NCI-H1694 (cell line): ENCODE measurements at regions not wholly inside any gene's neighbourhood (a gene's known extent, or its start where the extent isn't known, plus 50 kb on each side); places are given as distances from the start of the nearest gene placed in this dataset.
"Not testable (repeated sequence)": the region's sequence is repeated elsewhere in the genome, so short reads cannot be mapped to it uniquely, and the experiment has no call there.

Experiments used
- DNase-seq: peaks from one replicate; lab custom pipeline; 2025; lab: John Stamatoyannopoulos, UW

- not testable (repeated sequence) for DNase-seq
These were observed 295.8 kb downstream of the PTGER3 start for GRCh38 chr1:70751676-70752287.

GRCh38 chr1:70754701-70755100 lies 292.9 kb downstream of the PTGER3 start:
- DNase-seq = no peak

GRCh38 chr1:70760154-70760553 lies 287.5 kb downstream of the PTGER3 start:
- no peak for DNase-seq

- DNase-seq = no peak
These were observed 285.2 kb downstream of the PTGER3 start for GRCh38 chr1:70762386-70762785.

GRCh38 chr1:70764747-70765146 lies 282.9 kb downstream of the PTGER3 start:
- no peak for DNase-seq

GRCh38 chr1:70767377-70767776 lies 280.2 kb downstream of the PTGER3 start:
- no peak for DNase-seq

- no peak for DNase-seq
These were observed 279.4 kb downstream of the PTGER3 start for GRCh38 chr1:70768216-70768615.

- DNase-seq = no peak
These were observed 269.4 kb downstream of the PTGER3 start for GRCh38 chr1:70778056-70778762.

- DNase-seq = no peak
These were observed 268.7 kb downstream of the PTGER3 start for GRCh38 chr1:70778934-70779333.

- DNase-seq = no peak
These were observed 268.0 kb downstream of the PTGER3 start for GRCh38 chr1:70779571-70779970.

GRCh38 chr1:70785287-70785686 lies 262.3 kb downstream of the PTGER3 start:
- no peak for DNase-seq

GRCh38 chr1:70790232-70790923 lies 257.2 kb downstream of the PTGER3 start:
- no peak for DNase-seq

GRCh38 chr1:70795064-70795463 lies 252.6 kb downstream of the PTGER3 start:
- not testable (repeated sequence) for DNase-seq

- not testable (repeated sequence) for DNase-seq
These were observed 251.3 kb downstream of the PTGER3 start for GRCh38 chr1:70796298-70796697.

- DNase-seq = not testable (repeated sequence)
These were observed 245.0 kb downstream of the PTGER3 start for GRCh38 chr1:70802625-70803024.

- no peak for DNase-seq
These were observed 242.0 kb downstream of the PTGER3 start for GRCh38 chr1:70805641-70806040.

GRCh38 chr1:70807088-70807664 lies 240.4 kb downstream of the PTGER3 start:
- DNase-seq = no peak

- no peak for DNase-seq
These were observed 238.5 kb downstream of the PTGER3 start for GRCh38 chr1:70809069-70809468.

GRCh38 chr1:70811815-70812214 lies 235.8 kb downstream of the PTGER3 start:
- DNase-seq = no peak

- DNase-seq = no peak
These were observed 235.0 kb downstream of the PTGER3 start for GRCh38 chr1:70812442-70813109.

- no peak for DNase-seq
These were observed 229.2 kb downstream of the PTGER3 start for GRCh38 chr1:70818401-70818800.

GRCh38 chr1:70819231-70819630 lies 228.4 kb downstream of the PTGER3 start:
- DNase-seq = no peak
